AG04449 (cell line): ENCODE measurements at regions not wholly inside any gene's neighbourhood (a gene's known extent, or its start where the extent isn't known, plus 50 kb on each side); places are given as distances from the start of the nearest gene placed in this dataset.

Source experiments
- CTCF ChIA-PET: fragments of 350-600 bp; formaldehyde crosslinking; extraction: SDS; loops from one replicate; lab custom pipeline; 2021; ENCODE audit warnings: antibody characterized with exemption; lab: Yijun Ruan, JAX
- POLR2A ChIA-PET: fragments of 400-600, 350-600 bp; formaldehyde crosslinking; extraction: SDS; loops from one replicate; lab custom pipeline; 2020; ENCODE audit warnings: antibody characterized with exemption, inconsistent platforms; lab: Yijun Ruan, JAX
- DNase-seq: peaks from one replicate; pipeline ENCODE4 v3.0.0-alpha.2; 2010; ENCODE audit warnings: low read depth, low spot score
- H3K4me3 ChIP-seq: 2 replicates; pipeline ENCODE4 v1.5.1; 2011; ENCODE audit warnings: low read depth, mild to moderate bottlenecking, control low read depth, low read length
- CTCF ChIP-seq: IDR thresholded peaks from one replicate; pipeline ENCODE4 v1.5.1; 2011; ENCODE audit warnings: mild to moderate bottlenecking, moderate library complexity, low read length, control low read depth, inconsistent platforms; ENCODE audit not compliant: insufficient read depth; ENCODE audit errors: missing control alignments

- TF ChIP-seq CTCF: no peak
- H3K4me3 ChIP-seq: no peak overlapping the region
- DNase-seq: no peak
- ChIA-PET CTCF (interaction anchor here (1.0 to 1.3 kb wide), 2 partner anchors 12 to 19 kb away, joined by 3 read pairs; no protein-coding TSS in a partner anchor), POLR2A (no interaction called here)
Measured at GRCh38 chr2:219958941-219959340, 331.5 kb downstream of the SLC4A3 start.

GRCh38 chr2:219959471-219959870, 332.0 kb downstream of the SLC4A3 start:
- TF ChIP-seq CTCF: no peak
- CTCF ChIA-PET: interaction anchor here (1.0 to 1.3 kb wide), 3 partner anchors 12 to 19 kb away, joined by 3 read pairs; no protein-coding TSS in a partner anchor
- DNase-seq: no peak
- POLR2A ChIA-PET: interaction anchor here (0.6 kb wide), 1 partner anchor 14 kb away, joined by 3 read pairs; no protein-coding TSS in a partner anchor
- no peak overlapping the region for H3K4me3 ChIP-seq

- POLR2A ChIA-PET: no interaction called here
- no peak for TF ChIP-seq CTCF
- DNase-seq: no peak
- H3K4me3 ChIP-seq: no peak overlapping the region
- CTCF ChIA-PET: no interaction called here
Measured at GRCh38 chr2:219961947-219962498, 334.6 kb downstream of the SLC4A3 start.

- H3K4me3 ChIP-seq: no peak overlapping the region
- CTCF ChIA-PET: no interaction called here
- no peak for DNase-seq
- POLR2A ChIA-PET: no interaction called here
- TF ChIP-seq CTCF: no peak
Measured at GRCh38 chr2:219962801-219963200, 335.4 kb downstream of the SLC4A3 start.

- H3K4me3 ChIP-seq: no peak overlapping the region
- DNase-seq: no peak
- TF ChIP-seq CTCF: no peak
- CTCF ChIA-PET: interaction anchor here (1.2 kb wide), 1 partner anchor 18 kb away, joined by 3 read pairs; no protein-coding TSS in a partner anchor
- POLR2A ChIA-PET: no interaction called here
Measured at GRCh38 chr2:219965287-219966194, 338.1 kb downstream of the SLC4A3 start.
